GM21390 (cell line): ENCODE measurements at regions not wholly inside any gene's neighbourhood (a gene's known extent, or its start where the extent isn't known, plus 50 kb on each side); places are given as distances from the start of the nearest gene placed in this dataset.

ENCODE experiments used
- ATAC-seq: cut with Tn5 transposase; IDR thresholded peaks from one replicate; pipeline ENCODE4 v1.9.1; 2021; ENCODE audit not compliant: unreplicated experiment

DNA sequence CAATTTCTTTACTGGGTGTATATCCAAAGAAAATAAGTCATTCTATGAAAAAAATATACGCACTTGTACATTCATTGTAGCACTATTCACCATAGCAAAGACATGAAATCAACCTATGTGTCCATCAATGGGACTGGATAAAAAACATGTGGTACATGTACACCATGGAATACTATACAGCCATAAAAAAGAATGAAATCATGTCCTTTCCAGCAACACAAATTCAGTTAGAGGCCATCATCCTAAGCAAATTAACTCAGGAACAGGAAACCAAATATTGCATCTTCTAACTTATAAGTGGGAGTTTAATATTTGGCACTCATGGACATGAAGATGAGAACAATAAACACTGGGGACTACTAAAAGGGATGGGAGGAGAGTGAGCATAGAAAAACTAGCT lies 325.7 kb downstream of the TGFB2 start:
- ATAC-seq: no peak

- no peak for ATAC-seq
Observed at GRCh38 chr1:218671573-218671972, 326.4 kb downstream of the TGFB2 start.

GRCh38 chr1:218673170-218673569 lies 328.0 kb downstream of the TGFB2 start:
- ATAC-seq: no peak

DNA sequence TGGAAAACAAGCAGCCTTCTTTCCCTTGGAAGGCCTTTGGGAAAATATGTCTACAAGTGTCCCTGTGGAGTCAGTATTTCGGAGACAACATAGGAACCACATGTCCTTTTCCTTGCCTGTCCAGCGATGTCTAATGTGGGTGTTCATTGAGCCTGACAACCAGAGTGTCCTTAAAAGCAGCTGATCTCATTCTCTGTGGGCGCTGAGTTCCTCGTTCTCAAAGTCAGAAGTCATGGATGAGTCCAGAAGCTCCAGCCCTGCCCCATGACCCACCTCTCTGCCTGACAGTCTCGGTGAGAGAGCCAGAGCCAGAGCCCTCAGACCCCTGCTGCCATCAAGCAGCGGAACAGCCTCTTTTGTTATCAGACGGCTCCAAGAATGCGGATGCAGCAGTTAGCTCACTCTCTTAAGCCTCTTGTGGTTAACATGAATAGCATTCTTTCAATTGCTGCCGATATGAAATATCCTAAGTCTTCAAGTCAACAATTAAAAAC lies 329.2 kb downstream of the TGFB2 start:
- ATAC-seq: no peak

GRCh38 chr1:218677026-218677425 lies 331.9 kb downstream of the TGFB2 start:
- no peak for ATAC-seq

DNA sequence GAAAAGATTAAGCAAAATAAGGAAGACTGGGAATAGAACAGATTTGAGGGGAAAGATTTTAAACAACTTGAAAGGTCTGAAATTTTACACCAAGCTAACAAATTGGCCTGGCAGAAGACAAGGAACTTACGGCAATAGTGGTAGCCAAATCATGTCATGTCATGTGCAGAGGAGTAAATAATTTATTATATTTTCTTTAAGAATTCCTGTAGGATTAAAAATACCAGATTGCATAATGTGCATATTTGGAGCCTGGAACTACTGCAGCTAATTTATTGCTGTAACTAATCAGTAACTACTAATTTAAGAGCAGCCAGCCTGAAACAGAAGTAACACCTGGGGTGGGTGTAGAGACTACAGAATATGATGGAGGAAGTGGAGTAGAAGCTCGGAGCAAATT lies 334.3 kb downstream of the TGFB2 start:
- no peak for ATAC-seq

- no peak for ATAC-seq
Observed at GRCh38 chr1:218679988-218680748, 335.0 kb downstream of the TGFB2 start.

DNA sequence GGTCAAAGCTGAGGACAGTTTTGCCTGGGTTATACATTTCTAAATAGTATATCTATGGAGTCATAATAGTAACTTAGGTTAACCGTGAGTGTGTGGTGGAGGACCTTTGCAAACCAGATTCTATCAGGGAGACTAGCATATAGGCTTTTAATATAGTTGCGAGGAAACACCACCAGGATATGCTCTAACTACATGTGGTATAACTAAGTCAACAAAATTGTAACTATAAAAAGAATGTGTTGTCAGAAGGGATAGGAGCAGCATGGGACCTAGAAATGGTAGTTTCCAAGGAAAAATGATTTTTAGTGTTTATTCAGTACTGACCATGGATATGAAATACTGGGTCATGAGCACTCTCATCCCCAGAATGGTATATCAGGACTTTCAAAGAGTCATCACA lies 338.1 kb downstream of the TGFB2 start:
- no peak for ATAC-seq

GRCh38 chr1:218686258-218686657 lies 341.1 kb downstream of the TGFB2 start:
- no peak for ATAC-seq

DNA sequence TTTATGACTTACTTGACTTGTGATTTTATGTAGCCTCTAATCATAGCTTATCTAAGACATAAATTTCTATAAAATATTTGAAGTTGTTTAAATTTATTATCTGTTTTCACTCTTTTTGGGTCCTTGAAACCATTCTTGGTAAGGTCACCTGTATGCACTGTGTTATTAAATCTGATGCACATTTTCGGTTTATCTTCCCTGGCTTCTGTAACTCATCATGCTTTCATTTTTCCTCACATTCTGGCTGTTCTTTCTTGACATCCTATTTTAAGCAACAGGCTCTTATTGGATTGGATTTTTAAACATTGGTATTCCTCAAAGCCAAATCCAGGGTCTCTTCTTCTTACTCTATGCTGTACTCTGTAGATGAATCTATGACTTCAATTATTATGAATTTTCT lies 341.6 kb downstream of the TGFB2 start:
- ATAC-seq: no peak

- no peak for ATAC-seq
Observed at GRCh38 chr1:218692808-218693207, 347.7 kb downstream of the TGFB2 start.

- no peak for ATAC-seq
Observed at GRCh38 chr1:218693599-218693998, 348.5 kb downstream of the TGFB2 start.

DNA sequence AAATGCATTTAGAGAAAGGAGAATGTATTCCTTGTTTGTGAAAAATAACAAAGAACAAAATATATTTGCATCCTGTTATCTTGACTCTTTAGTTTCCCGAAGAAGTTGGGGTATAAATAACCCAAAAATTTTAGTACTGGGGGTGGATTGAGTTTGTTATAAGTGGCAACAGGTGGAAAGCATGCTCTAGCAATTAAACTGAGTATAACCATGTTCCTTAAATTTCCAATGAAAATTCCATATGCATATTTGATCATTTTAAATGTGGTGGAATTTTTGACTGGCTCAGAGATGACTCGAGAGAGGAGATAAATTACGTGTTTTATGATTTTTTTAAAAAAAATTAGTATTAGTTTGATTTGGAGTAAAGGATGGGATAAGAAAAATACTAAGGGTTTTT lies 348.9 kb downstream of the TGFB2 start:
- ATAC-seq: no peak

DNA sequence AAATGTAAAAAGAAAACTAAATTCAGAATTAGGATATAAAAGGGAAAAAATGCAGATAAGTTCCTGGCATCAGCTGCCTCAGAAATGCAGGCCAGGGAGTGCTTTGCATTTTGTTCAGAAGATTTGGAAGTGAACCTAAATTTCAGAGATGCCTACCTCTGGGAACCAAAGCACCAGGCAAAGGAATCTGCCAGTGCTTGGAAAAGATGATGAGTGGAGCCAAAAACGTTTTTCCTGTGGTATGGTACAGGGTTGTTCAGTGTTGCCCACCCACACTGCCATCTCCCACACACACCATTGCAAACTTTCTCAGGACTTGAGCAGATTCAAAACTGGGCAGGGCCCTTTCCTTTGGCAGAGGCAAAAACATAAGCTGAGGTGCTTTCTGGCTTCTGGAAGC lies 349.5 kb downstream of the TGFB2 start:
- ATAC-seq: no peak

- ATAC-seq: no peak
Observed at GRCh38 chr1:218695525-218695924, 350.4 kb downstream of the TGFB2 start.

DNA sequence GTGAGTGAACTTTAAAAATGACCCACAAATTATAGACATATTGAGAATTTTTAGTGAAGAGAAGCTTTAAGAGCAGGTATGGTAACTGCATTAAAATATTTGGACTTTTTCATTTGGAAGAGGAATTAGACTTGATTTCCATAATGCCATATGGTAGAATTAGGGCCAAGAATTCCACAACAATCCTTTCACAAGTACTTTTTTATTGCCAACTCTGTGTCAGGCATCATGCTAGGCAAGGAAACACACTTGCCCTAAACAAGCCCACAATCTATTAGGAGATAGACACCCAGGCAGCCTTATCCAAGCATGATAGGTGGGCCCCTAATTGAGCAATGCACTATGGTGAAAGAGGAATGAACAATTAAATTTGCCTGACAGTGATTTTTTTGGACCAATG lies 353.0 kb downstream of the TGFB2 start:
- no peak for ATAC-seq

- no peak for ATAC-seq
Observed at GRCh38 chr1:218699421-218699820, 354.3 kb downstream of the TGFB2 start.

- no peak for ATAC-seq
Observed at GRCh38 chr1:218699865-218700264, 354.7 kb downstream of the TGFB2 start.

GRCh38 chr1:218700666-218701065 lies 355.5 kb downstream of the TGFB2 start:
- ATAC-seq: no peak

DNA sequence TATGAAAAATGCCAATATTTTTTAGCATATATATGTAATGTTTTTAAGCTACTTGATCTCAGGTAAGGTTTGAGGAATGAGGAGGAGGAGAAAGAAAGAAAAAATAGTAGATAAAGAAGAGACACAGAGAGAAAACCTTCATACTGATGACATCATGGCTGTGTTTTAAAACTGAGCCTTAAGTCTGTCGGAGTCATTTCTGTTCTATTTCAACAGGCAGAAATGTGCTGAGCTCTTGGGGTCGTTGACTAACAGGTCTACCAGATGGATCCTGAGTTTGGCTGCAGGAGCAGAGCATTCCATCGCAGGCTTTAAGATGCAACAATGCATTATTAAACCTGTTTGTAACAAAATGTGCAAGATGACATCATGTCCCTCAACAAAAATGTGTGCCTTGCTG lies 356.0 kb downstream of the TGFB2 start:
- no peak for ATAC-seq

DNA sequence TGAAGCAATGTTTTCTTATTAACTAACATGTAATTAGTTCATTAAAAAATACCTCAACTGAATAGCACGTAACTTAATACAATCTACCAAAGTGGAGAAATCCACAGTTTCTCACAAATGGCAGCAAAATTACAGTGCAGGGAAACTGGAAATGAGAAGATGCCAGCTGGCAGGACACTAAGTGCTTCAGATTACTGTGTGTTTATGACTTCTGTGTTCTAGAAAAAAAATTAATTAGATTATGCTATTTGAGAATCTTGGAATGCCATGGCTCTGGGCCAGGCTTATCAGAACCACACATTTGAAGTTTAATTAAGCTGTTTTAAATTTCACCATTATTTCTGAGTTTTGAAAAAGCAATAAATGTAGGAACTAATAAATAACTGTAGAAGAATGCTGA lies 357.6 kb downstream of the TGFB2 start:
- ATAC-seq: no peak

DNA sequence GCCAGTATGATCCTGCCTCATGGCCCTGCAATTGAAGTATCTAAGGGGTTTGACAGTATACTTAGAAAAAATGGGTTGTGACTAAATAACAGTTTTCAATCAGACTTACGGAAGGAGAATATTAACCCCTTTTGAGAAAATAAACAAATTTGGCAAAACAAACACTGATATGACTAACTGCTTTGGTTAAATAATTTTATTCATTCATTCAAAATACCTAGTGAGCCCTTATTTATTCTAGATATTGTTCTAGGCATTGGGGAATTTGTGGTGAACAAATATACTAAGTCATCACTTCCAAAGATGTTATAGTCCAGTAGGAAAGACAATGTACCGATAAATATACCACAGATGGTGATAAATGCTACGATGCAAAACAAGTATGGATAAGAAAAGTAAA lies 358.7 kb downstream of the TGFB2 start:
- ATAC-seq: no peak

DNA sequence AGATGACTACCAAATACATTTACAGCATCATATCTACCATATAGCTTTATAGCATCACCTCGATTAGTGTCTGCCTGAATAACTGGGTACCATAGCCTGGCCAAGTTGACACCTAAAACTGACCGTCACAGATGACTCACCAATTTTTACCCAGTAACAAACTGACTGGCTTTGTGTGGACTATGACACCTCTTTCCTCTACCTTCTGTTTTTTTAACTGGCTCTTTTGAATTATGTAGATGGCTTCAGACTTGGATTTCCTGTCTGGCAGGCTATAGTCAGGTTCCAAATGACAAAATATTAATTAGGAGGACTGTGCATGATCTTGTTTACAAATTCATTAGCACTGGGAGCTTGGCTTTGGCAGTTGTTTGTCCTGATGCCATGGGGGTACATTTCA lies 360.3 kb downstream of the TGFB2 start:
- no peak for ATAC-seq
